Adrenal gland (tissue), 9 donors: ENCODE measurements at regions not wholly inside any gene's neighbourhood (a gene's known extent, or its start where the extent isn't known, plus 50 kb on each side); places are given as distances from the start of the nearest gene placed in this dataset.

Experiments
- DNase-seq, 7 donors: peaks; one replicate each; pipeline ENCODE4 v3.0.0-alpha.2; 2019 to 2020
- H3K27ac ChIP-seq, 5 donors: fragments of 200-600 bp; sonication (generic) in 4 of 5; 1 replicate in 3 of 5; 2 replicates in 2 of 5; pipeline versions ENCODE4 v1.5.1 to v1.8.0; 2016 to 2020; ENCODE audit warnings: mild to moderate bottlenecking in 1 of 5
- H3K27me3 ChIP-seq: fragments of 200-600 bp; 2 replicates; pipeline ENCODE4 v1.8.0; 2021
- H3K36me3 ChIP-seq, 2 donors: fragments of 200-600 bp; replicated peaks in 1 of 2; 1 replicate in 1 of 2; 2 replicates in 1 of 2; pipeline versions ENCODE4 v1.5.1 to v1.8.0; 2018 to 2022
- H3K4me1 ChIP-seq, 2 donors: fragments of 200-600 bp; replicated peaks in 1 of 2; 1 replicate in 1 of 2; 2 replicates in 1 of 2; pipeline versions ENCODE4 v1.5.1 to v1.8.0; 2018 to 2021
- H3K4me3 ChIP-seq, 4 donors: fragments of 200-600 bp; sonication (generic) in 3 of 4; one replicate each; pipeline ENCODE4 v1.5.1; 2016 to 2018
- H3K9me3 ChIP-seq, 3 donors: fragments of 200-600 bp; sonication (generic) in 1 of 3; replicated peaks in 1 of 3; 1 replicate in 2 of 3; 2 replicates in 1 of 3; pipeline versions ENCODE4 v1.5.1 to v1.8.0; 2016 to 2021
- CTCF ChIP-seq, 6 experiments: fragments of 450-650 bp in 4 of 6; fragments of 200-600 bp in 2 of 6; sonication (generic) in 1 of 6; IDR thresholded peaks; 1 replicate in 5 of 6; 2 replicates in 1 of 6; pipeline versions ENCODE4 v1.5.1 to v1.8.0; 2016 to 2021; ENCODE audit warnings: antibody characterized with exemption in 6 of 6, mild to moderate bottlenecking in 2 of 6, moderate library complexity in 1 of 6
- POLR2A ChIP-seq, 2 donors: fragments of 450-650 bp; IDR thresholded peaks; one replicate each; pipeline ENCODE4 v1.6.1; 2017; ENCODE audit warnings: antibody characterized with exemption in 2 of 2, mild to moderate bottlenecking in 2 of 2, moderate library complexity in 1 of 2
- WGBS, 4 donors: extraction: QIAGEN DNeasy Blood & Tissue Kit in 2 of 4; methylation state at CpG; one replicate each; pipeline versions ENCODE4 v1.1.5 to v1.1.7; 2013 to 2017; 5-methylcytosine and 5-hydroxymethylcytosine counted together
- intact Hi-C, 2 donors: fragments of 100-400 bp; cut with DNase I; formaldehyde crosslinking; loops; one replicate each; pipeline versions ENCODE4 v1.14.1 to v1.15.0; 2022 to 2023
- donor health status: healthy with polysubstance abuse.
- donor health status: Bipolar disorder and iron deficiency.
- donor health status: DM: yes; HTN: yes; CAD: no.
- donor health status: DM: no; HTN: no; CAD: no.
- donor health status: DM: no; HTN: no; CAD: no.

- H3K36me3 ChIP-seq: no peaks in the 10 kb centered on the region
- no peaks in the 10 kb centered on the region for H3K27me3 ChIP-seq
- WGBS, 4 donors: 67 to 80% (median 76%) methylated on average over 3 of the region's 3 CpGs
- no peak for TF ChIP-seq CTCF (IDR thresholded peaks at IDR 0.05)
- TF ChIP-seq POLR2A (IDR thresholded peaks at IDR 0.05): no peak
- H3K4me1 ChIP-seq: peaks cover 0 to 4% of the 10 kb centered on the region in 2 donors
- H3K27ac ChIP-seq: no peak overlapping the region
- intact Hi-C loops: no loop called here
- no peak for DNase-seq
- no peak overlapping the region for H3K4me3 ChIP-seq
- H3K9me3 ChIP-seq: no peaks in the 10 kb centered on the region
Observed at GRCh38 chr6:113735491-113735890, 121.7 kb upstream of the MARCKS start.

- H3K27ac ChIP-seq: no peak overlapping the region
- no peak for TF ChIP-seq CTCF (IDR thresholded peaks at IDR 0.05)
- TF ChIP-seq POLR2A (IDR thresholded peaks at IDR 0.05): no peak
Observed at GRCh38 chr6:113736978-113737377, 120.2 kb upstream of the MARCKS start.

GRCh38 chr6:113739041-113739655 is 118.0 kb upstream of the MARCKS start:
- Histone ChIP-seq H3K4me3 (no peak overlapping the region), H3K9me3 (no peaks in the 10 kb centered on the region), H3K27me3 (no peaks in the 10 kb centered on the region), H3K27ac (no peak overlapping the region), H3K4me1 (no peaks in the 10 kb centered on the region), H3K36me3 (no peaks in the 10 kb centered on the region)
- no peak for DNase-seq
- intact Hi-C loops: no loop called here
- WGBS, 4 donors: 87 to 94% (median 92%) methylated on average over 4 of the region's 4 CpGs
- TF ChIP-seq POLR2A (IDR thresholded peaks at IDR 0.05) (no peak), CTCF (IDR thresholded peaks at IDR 0.05) (no peak)

More at GRCh38 chr6:113736978-113737377, 120.2 kb upstream of the MARCKS start:
- H3K36me3 ChIP-seq: no peaks in the 10 kb centered on the region
- H3K9me3 ChIP-seq: no peaks in the 10 kb centered on the region
- no peak overlapping the region for H3K4me3 ChIP-seq
- intact Hi-C loops: no loop called here
- no peaks in the 10 kb centered on the region for H3K27me3 ChIP-seq
- DNase-seq: no peak
- H3K4me1 ChIP-seq: no peaks in the 10 kb centered on the region

- Histone ChIP-seq H3K4me3 (no peak overlapping the region), H3K4me1 (no peaks in the 10 kb centered on the region), H3K27me3 (no peaks in the 10 kb centered on the region), H3K9me3 (no peaks in the 10 kb centered on the region), H3K27ac (no peak overlapping the region), H3K36me3 (no peaks in the 10 kb centered on the region)
- intact Hi-C loops: no loop called here
- DNase-seq: no peak
- TF ChIP-seq CTCF (IDR thresholded peaks at IDR 0.05) (no peak), POLR2A (IDR thresholded peaks at IDR 0.05) (no peak)
Observed at GRCh38 chr6:113741651-113742050, 115.5 kb upstream of the MARCKS start.
